Stimulated activated CD8-positive, alpha-beta memory T cell treated with anti-CD3 and anti-CD28 coated beads, Interleukin-15, amount 100 ng/mL, for 48 hours (primary cell): ENCODE measurements at regions not wholly inside any gene's neighbourhood (a gene's known extent, or its start where the extent isn't known, plus 50 kb on each side); places are given as distances from the start of the nearest gene placed in this dataset.

Experiments
- DNase-seq, 2 donors: peaks; one replicate each; pipeline ENCODE4 v3.0.0-alpha.2; 2020; ENCODE audit warnings: low read depth in 2 of 2

GRCh38 chr22:47247579-47248240 lies 485.3 kb downstream of the TBC1D22A start:
- no peak for DNase-seq

GRCh38 chr22:47245786-47246185 lies 483.3 kb downstream of the TBC1D22A start:
- DNase-seq = no peak

- no peak for DNase-seq
Measured at GRCh38 chr22:47245286-47245685, 482.8 kb downstream of the TBC1D22A start.

- DNase-seq = no peak
Measured at GRCh38 chr22:47240116-47240515, 477.7 kb downstream of the TBC1D22A start.

- DNase-seq = no peak
Measured at GRCh38 chr22:47239474-47239860, 477.0 kb downstream of the TBC1D22A start.

GRCh38 chr22:47238690-47239473 lies 476.4 kb downstream of the TBC1D22A start:
- DNase-seq = no peak

- DNase-seq = no peak
Measured at GRCh38 chr22:47237890-47238480, 475.5 kb downstream of the TBC1D22A start.

GRCh38 chr22:47236718-47237117 lies 474.3 kb downstream of the TBC1D22A start:
- DNase-seq = no peak

- DNase-seq = no peak
Measured at GRCh38 chr22:47236161-47236560, 473.7 kb downstream of the TBC1D22A start.

GRCh38 chr22:47233316-47234243 lies 471.1 kb downstream of the TBC1D22A start:
- DNase-seq = no peak

GRCh38 chr22:47232753-47233152 lies 470.3 kb downstream of the TBC1D22A start:
- no peak for DNase-seq

GRCh38 chr22:47232197-47232596 lies 469.7 kb downstream of the TBC1D22A start:
- no peak for DNase-seq

- DNase-seq = no peak
Measured at GRCh38 chr22:47231759-47232158, 469.3 kb downstream of the TBC1D22A start.

- DNase-seq = no peak
Measured at GRCh38 chr22:47230741-47231140, 468.3 kb downstream of the TBC1D22A start.

GRCh38 chr22:47230251-47230650 lies 467.8 kb downstream of the TBC1D22A start:
- DNase-seq = no peak

GRCh38 chr22:47228767-47229166 lies 466.3 kb downstream of the TBC1D22A start:
- no peak for DNase-seq

- DNase-seq = no peak
Measured at GRCh38 chr22:47225931-47226633, 463.6 kb downstream of the TBC1D22A start.

- no peak for DNase-seq
Measured at GRCh38 chr22:47225080-47225930, 462.9 kb downstream of the TBC1D22A start.
